ENCODE measurements at regions not wholly inside any gene's neighbourhood (a gene's known extent, or its start where the extent isn't known, plus 50 kb on each side); places are given as distances from the start of the nearest gene placed in this dataset.

DNA sequence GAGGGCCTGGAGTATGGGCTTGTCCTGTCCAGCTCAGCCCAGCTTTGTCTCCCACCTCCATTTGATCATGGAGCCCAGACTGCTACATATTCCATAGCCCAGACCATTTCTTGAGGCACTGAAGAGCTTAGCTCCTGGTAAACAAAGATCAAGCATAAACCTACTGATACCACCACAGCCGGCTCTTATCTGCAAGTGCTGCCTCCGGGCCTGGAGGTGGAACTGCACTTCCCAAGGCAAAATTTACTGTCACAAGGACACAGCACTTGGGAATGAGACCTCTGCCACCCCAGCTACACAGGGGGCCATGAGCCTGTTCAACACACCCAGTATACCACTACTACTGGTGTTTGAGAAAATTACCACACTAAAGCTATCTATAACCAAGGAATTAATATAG, 53.7 kb upstream of the PLSCR5 start:
- TF ChIP-seq, protein P1, sequence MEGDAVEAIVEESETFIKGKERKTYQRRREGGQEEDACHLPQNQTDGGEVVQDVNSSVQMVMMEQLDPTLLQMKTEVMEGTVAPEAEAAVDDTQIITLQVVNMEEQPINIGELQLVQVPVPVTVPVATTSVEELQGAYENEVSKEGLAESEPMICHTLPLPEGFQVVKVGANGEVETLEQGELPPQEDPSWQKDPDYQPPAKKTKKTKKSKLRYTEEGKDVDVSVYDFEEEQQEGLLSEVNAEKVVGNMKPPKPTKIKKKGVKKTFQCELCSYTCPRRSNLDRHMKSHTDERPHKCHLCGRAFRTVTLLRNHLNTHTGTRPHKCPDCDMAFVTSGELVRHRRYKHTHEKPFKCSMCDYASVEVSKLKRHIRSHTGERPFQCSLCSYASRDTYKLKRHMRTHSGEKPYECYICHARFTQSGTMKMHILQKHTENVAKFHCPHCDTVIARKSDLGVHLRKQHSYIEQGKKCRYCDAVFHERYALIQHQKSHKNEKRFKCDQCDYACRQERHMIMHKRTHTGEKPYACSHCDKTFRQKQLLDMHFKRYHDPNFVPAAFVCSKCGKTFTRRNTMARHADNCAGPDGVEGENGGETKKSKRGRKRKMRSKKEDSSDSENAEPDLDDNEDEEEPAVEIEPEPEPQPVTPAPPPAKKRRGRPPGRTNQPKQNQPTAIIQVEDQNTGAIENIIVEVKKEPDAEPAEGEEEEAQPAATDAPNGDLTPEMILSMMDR (IDR thresholded peaks at IDR 0.05; ENCODE audit: insufficient read depth, low read depth, low read length): no peak
- TF ChIP-seq EZH2 (IDR thresholded peaks at IDR 0.05; ENCODE audit: insufficient read depth, low read length): no peak
